Duodenal mucosa (tissue), 2 donors: ENCODE measurements at regions not wholly inside any gene's neighbourhood (a gene's known extent, or its start where the extent isn't known, plus 50 kb on each side); places are given as distances from the start of the nearest gene placed in this dataset.
"Not testable (repeated sequence)": the region's sequence is repeated elsewhere in the genome, so short reads cannot be mapped to it uniquely, and the experiment has no call there.

Experiments used
- H3K27ac ChIP-seq: one replicate; pipeline ENCODE4 v1.7.0; 2013; ENCODE audit warnings: low read depth, low read length
- H3K27me3 ChIP-seq, 2 donors: one replicate each; pipeline ENCODE4 v1.7.0; 2013; ENCODE audit warnings: low read length in 2 of 2, control low read depth in 1 of 2; ENCODE audit not compliant: insufficient read depth in 2 of 2, control insufficient read depth in 1 of 2
- H3K36me3 ChIP-seq, 2 donors: one replicate each; pipeline ENCODE4 v1.7.0; 2013; ENCODE audit warnings: low read length in 2 of 2, control low read depth in 1 of 2; ENCODE audit not compliant: insufficient read depth in 2 of 2, control insufficient read depth in 1 of 2
- H3K4me1 ChIP-seq, 2 donors: one replicate each; pipeline ENCODE4 v1.7.0; 2013; ENCODE audit warnings: low read length in 2 of 2, control low read depth in 1 of 2; ENCODE audit not compliant: insufficient read depth in 2 of 2, control insufficient read depth in 1 of 2
- H3K4me3 ChIP-seq, 2 donors: one replicate each; pipeline ENCODE4 v1.7.0; 2013; ENCODE audit warnings: low read length in 2 of 2, low read depth in 1 of 2
- H3K9ac ChIP-seq, 2 donors: one replicate each; pipeline ENCODE4 v1.7.0; 2013; ENCODE audit warnings: low read length in 2 of 2, low read depth in 1 of 2
- H3K9me3 ChIP-seq, 2 donors: one replicate each; pipeline ENCODE4 v1.7.0; 2013; ENCODE audit warnings: low read length in 2 of 2, control low read depth in 1 of 2; ENCODE audit not compliant: control insufficient read depth in 1 of 2

- not testable (repeated sequence) for H3K4me1 ChIP-seq, H3K36me3 ChIP-seq, H3K4me3 ChIP-seq, H3K27ac ChIP-seq, H3K9ac ChIP-seq, H3K27me3 ChIP-seq, H3K9me3 ChIP-seq
Measured at GRCh38 chrX:4546178-4546577, 832.7 kb upstream of the PRKX start.

- Histone ChIP-seq H3K4me3 (no peak overlapping the region), H3K9ac (no peak overlapping the region), H3K9me3 (no peaks in the 10 kb centered on the region), H3K36me3 (no peaks in the 10 kb centered on the region), H3K27me3 (no peaks in the 10 kb centered on the region), H3K27ac (no peak overlapping the region), H3K4me1 (no peaks in the 10 kb centered on the region)
Measured at GRCh38 chrX:4528247-4528646, 814.8 kb upstream of the PRKX start.

- Histone ChIP-seq H3K9me3 (no peaks in the 10 kb centered on the region), H3K4me1 (no peaks in the 10 kb centered on the region), H3K27ac (no peak overlapping the region), H3K27me3 (no peaks in the 10 kb centered on the region), H3K36me3 (no peaks in the 10 kb centered on the region), H3K9ac (no peak overlapping the region), H3K4me3 (no peak overlapping the region)
Measured at GRCh38 chrX:4485912-4486311, 772.5 kb upstream of the PRKX start.

GRCh38 chrX:4484266-4484665 is 770.8 kb upstream of the PRKX start:
- no peak overlapping the region for H3K4me3 ChIP-seq
- H3K27me3 ChIP-seq: no peaks in the 10 kb centered on the region
- no peak overlapping the region for H3K9ac ChIP-seq
- no peak overlapping the region for H3K27ac ChIP-seq
- H3K9me3 ChIP-seq: no peaks in the 10 kb centered on the region
- H3K4me1 ChIP-seq: no peaks in the 10 kb centered on the region
- no peaks in the 10 kb centered on the region for H3K36me3 ChIP-seq

GRCh38 chrX:4451591-4451990 is 738.1 kb upstream of the PRKX start:
- Histone ChIP-seq H3K4me3 (no peak overlapping the region), H3K9ac (no peak overlapping the region), H3K27ac (no peak overlapping the region), H3K9me3 (peaks cover 0 to 4% of the 10 kb centered on the region in 2 donors), H3K27me3 (no peaks in the 10 kb centered on the region), H3K36me3 (no peaks in the 10 kb centered on the region), H3K4me1 (no peaks in the 10 kb centered on the region)

GRCh38 chrX:4450177-4450576 is 736.7 kb upstream of the PRKX start:
- Histone ChIP-seq H3K9ac (no peak overlapping the region), H3K4me1 (no peaks in the 10 kb centered on the region), H3K9me3 (peaks cover 0 to 4% of the 10 kb centered on the region in 2 donors), H3K27me3 (no peaks in the 10 kb centered on the region), H3K4me3 (no peak overlapping the region), H3K27ac (no peak overlapping the region), H3K36me3 (no peaks in the 10 kb centered on the region)

GRCh38 chrX:4435905-4436304 is 722.5 kb upstream of the PRKX start:
- Histone ChIP-seq H3K4me1 (no peaks in the 10 kb centered on the region), H3K27ac (no peak overlapping the region), H3K27me3 (no peaks in the 10 kb centered on the region), H3K9me3 (no peaks in the 10 kb centered on the region), H3K4me3 (no peak overlapping the region), H3K36me3 (no peaks in the 10 kb centered on the region), H3K9ac (no peak overlapping the region)

GRCh38 chrX:4397471-4397870 is 684.0 kb upstream of the PRKX start:
- Histone ChIP-seq H3K27me3 (no peaks in the 10 kb centered on the region), H3K4me1 (no peaks in the 10 kb centered on the region), H3K4me3 (no peak overlapping the region), H3K9me3 (no peaks in the 10 kb centered on the region), H3K27ac (no peak overlapping the region), H3K9ac (no peak overlapping the region), H3K36me3 (no peaks in the 10 kb centered on the region)

- Histone ChIP-seq H3K4me1 (no peaks in the 10 kb centered on the region), H3K36me3 (no peaks in the 10 kb centered on the region), H3K27ac (no peak overlapping the region), H3K9ac (no peak overlapping the region), H3K9me3 (peaks cover 0 to 3% of the 10 kb centered on the region in 2 donors), H3K4me3 (no peak overlapping the region), H3K27me3 (no peaks in the 10 kb centered on the region)
Measured at GRCh38 chrX:4382273-4382672, 668.8 kb upstream of the PRKX start.

GRCh38 chrX:4380710-4381109 is 667.3 kb upstream of the PRKX start:
- H3K9me3 ChIP-seq: peaks cover 0 to 3% of the 10 kb centered on the region in 2 donors
- no peak overlapping the region for H3K9ac ChIP-seq
- no peaks in the 10 kb centered on the region for H3K4me1 ChIP-seq

GRCh38 chrX:4379071-4379470 is 665.6 kb upstream of the PRKX start:
- Histone ChIP-seq H3K4me3 (no peak overlapping the region), H3K4me1 (no peaks in the 10 kb centered on the region), H3K27me3 (no peaks in the 10 kb centered on the region), H3K9me3 (peaks cover 0 to 3% of the 10 kb centered on the region in 2 donors), H3K9ac (no peak overlapping the region), H3K27ac (no peak overlapping the region), H3K36me3 (no peaks in the 10 kb centered on the region)

More at GRCh38 chrX:4380710-4381109, 667.3 kb upstream of the PRKX start:
- Histone ChIP-seq H3K36me3 (no peaks in the 10 kb centered on the region), H3K27me3 (no peaks in the 10 kb centered on the region), H3K4me3 (no peak overlapping the region), H3K27ac (no peak overlapping the region)
